Kidney epithelial cell (primary cell): ENCODE measurements at regions not wholly inside any gene's neighbourhood (a gene's known extent, or its start where the extent isn't known, plus 50 kb on each side); places are given as distances from the start of the nearest gene placed in this dataset.

Experiments
- DNase-seq: peaks from one replicate; pipeline ENCODE4 v3.0.0-alpha.2; 2010; ENCODE audit warnings: low read depth
- H3K27me3 ChIP-seq: 2 replicates; pipeline ENCODE4 v1.6.0; 2011; ENCODE audit warnings: low read length; ENCODE audit not compliant: control insufficient read depth, insufficient read depth
- H3K36me3 ChIP-seq: 2 replicates; pipeline ENCODE4 v1.5.1; 2011; ENCODE audit warnings: low read length; ENCODE audit not compliant: control insufficient read depth, insufficient read depth
- H3K4me3 ChIP-seq: 2 replicates; pipeline ENCODE4 v1.5.1; 2011; ENCODE audit warnings: low read depth, mild to moderate bottlenecking, control low read depth, low read length
- CTCF ChIP-seq: IDR thresholded peaks from 2 replicates; pipeline ENCODE4 v1.5.1; 2011; ENCODE audit warnings: mild to moderate bottlenecking, moderate library complexity, low read length, control low read depth, inconsistent platforms; ENCODE audit not compliant: insufficient read depth, poor library complexity, severe bottlenecking

DNA sequence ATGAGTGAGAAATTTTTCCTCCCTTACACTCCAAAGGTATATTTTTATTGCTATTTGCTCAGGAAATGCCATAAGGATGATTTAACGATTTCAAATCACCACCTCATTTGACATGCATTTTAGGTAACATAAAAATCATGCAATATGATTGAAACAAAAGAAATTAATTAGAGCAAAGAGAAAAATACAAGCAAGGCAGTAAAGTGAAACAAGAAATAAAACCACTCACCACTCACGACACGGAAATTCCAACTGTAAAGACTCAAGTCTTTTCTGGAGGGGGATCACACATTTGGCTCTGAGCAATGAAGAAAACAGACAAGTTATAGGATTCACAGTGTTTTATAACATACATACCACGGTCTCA is 86.8 kb upstream of the ARHGAP29 start:
- no peak overlapping the region for H3K4me3 ChIP-seq
- no peak for TF ChIP-seq CTCF

DNA sequence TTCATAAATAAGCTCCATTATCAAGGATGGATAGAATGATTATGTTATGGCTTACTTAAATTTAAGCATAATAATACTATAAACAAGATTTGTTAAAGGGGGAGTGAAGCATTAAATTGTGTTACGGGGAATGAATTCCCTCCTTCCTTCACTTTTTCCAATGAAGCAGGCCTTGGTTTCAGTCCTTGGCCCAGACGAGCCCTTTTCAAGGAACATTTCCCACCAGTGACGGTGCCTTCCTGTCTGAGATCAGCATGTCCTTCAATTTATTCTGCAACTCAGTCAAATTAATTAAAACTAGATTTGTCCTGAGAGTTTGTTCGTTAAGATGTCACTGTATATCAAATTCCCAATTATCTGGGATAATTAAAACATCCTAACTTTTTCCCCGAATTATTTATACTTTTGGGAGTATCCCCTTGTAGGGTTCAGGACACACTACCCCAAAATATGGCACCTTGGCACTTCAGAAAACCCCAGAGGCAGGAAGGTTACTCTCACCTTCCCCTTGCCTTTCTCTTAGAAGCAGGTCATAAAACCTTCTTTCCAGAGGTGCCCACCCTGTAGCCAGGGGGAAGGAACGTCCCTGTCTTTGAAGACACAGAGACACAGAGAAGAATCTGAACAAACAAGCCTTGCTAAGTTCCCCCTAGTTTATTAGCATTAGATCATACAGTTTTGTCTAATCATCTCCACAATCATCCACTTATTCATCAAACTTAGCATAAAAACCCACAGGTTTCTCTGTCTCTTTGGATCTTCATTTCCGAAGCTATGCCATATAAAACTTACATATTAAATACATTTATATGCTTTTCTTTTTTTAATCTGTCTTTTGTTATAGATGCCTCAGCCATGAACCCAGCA is 86.2 kb upstream of the ARHGAP29 start:
- Histone ChIP-seq H3K4me3 (no peak overlapping the region), H3K36me3 (no peaks in the 10 kb centered on the region), H3K27me3 (no peaks in the 10 kb centered on the region)
- no peak for TF ChIP-seq CTCF
- no peak for DNase-seq

More for the DNA sequence above, 86.8 kb upstream of the ARHGAP29 start:
- no peak for DNase-seq
- Histone ChIP-seq H3K27me3 (no peaks in the 10 kb centered on the region), H3K36me3 (no peaks in the 10 kb centered on the region)

DNA sequence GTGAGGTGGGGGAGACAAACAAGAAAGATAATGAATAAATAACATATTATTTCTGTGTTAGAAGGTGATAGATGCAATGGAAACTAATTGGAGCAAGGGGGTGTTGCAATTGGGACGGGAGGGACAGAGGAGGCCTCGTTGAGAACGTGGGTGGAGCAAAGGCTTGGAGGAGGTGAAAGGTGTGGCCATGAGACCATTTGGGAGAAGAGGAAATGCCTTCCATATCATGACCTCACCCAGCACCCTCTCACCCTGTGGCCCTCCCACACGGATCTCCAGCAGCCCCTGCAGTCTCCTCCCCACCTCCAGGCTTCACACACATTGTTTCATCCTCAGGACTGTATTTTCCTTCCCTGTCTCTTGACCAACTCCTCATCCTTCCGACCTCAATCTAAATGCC is 85.3 kb upstream of the ARHGAP29 start:
- DNase-seq = no peak
- TF ChIP-seq CTCF = peak; percentile 25
- Histone ChIP-seq H3K36me3 (no peaks in the 10 kb centered on the region), H3K4me3 (no peak overlapping the region), H3K27me3 (no peaks in the 10 kb centered on the region)

DNA sequence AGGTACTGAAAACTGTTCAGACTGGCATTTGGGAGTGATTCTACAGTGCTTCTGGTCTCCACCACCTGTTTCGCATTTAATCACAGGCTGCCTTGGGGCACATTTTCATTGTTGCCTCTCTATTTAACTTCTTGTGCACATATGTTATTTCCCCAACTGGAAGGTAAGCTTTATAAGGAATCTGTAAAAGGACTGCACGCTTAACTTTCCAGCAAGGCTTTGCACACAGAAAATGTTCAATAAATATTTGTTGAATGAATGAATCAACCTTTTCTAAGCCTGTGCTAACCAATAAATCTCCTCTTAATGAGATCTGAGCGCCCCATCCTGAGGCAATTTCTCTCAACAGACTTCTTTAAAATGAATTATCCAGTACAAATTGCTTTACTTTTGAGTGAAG is 84.3 kb upstream of the ARHGAP29 start:
- no peak overlapping the region for H3K4me3 ChIP-seq
- no peaks in the 10 kb centered on the region for H3K27me3 ChIP-seq
- no peak for TF ChIP-seq CTCF
- no peak for DNase-seq
- H3K36me3 ChIP-seq = no peaks in the 10 kb centered on the region

DNA sequence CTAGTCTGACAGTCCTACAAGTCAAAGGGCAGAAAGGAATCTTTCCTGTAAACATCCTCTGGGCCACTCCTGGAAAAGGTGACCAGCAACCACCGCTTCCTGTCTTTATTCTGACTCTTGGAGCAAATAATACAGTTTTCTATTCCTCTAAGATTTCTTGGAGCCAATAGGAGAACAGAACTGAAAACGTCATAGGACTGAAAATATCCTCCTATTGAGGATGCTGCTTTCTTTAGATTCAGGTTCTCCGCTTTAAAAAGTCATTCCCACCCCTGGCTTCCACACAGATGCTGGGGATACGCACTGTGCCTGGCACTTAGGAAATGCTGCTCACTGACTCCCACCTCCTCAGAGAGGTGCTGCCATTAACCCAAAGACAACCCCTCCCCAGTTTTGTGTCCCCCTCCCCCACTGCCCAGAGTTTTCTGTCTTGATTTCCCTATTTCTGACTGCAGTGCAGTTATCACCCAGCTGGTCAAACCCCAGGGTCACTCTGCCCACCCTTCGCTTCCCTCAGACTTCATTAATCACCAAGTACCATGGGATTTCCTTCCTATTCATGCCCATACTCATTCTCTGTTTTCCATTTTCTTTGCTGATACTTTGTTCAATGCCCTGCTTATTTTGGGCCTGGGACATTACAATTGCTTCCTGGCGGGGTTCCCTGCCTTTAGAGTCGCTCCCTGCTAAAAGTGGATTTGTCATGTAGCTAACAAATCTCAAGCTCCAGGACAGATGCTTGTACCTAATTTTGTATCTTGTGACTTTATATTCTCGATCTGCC is 82.1 kb upstream of the ARHGAP29 start:
- no peak for DNase-seq
- Histone ChIP-seq H3K36me3 (no peaks in the 10 kb centered on the region), H3K27me3 (no peaks in the 10 kb centered on the region), H3K4me3 (no peak overlapping the region)
- no peak for TF ChIP-seq CTCF
